ENCODE measurements at regions not wholly inside any gene's neighbourhood (a gene's known extent, or its start where the extent isn't known, plus 50 kb on each side); places are given as distances from the start of the nearest gene placed in this dataset.

GRCh38 chr2:101571951-101572350 is 97.0 kb upstream of the RFX8 start:
- H3K36me3 ChIP-seq (ENCODE audit: control insufficient read depth in 2 of 4, insufficient read depth in 4 of 4, low read length in 3 of 4): no peaks in the 10 kb centered on the region
- no peak overlapping the region for H4K8ac ChIP-seq (ENCODE audit: extremely low read depth, insufficient read depth, low read length)
- FAIRE-seq (no peak), DNase-seq (ENCODE audit: low read depth in 1 of 2, low spot score in 2 of 2) (no peak)
- H2BK15ac ChIP-seq (ENCODE audit: low read length): no peak overlapping the region
- H3K27me3 ChIP-seq (replicated peaks in 1 of 4; ENCODE audit: control insufficient read depth in 3 of 4, extremely low read depth in 1 of 4, insufficient read depth in 3 of 4, low read length in 3 of 4): no peaks in the 10 kb centered on the region
- H2BK120ac ChIP-seq (replicated peaks; ENCODE audit: low read depth, low read length): no peak overlapping the region
- H3K18ac ChIP-seq (ENCODE audit: extremely low read depth, low read length): no peak overlapping the region
- CTCF ChIA-PET (ENCODE audit: partially characterized antibody): interaction anchor here (0.6 to 1.1 kb wide), 6 partner anchors 21 to 842 kb away, joined by 3 to 4 read pairs (median 3); no protein-coding TSS in a partner anchor
- H4K91ac ChIP-seq (replicated peaks; ENCODE audit: insufficient read length, low read length): no peak overlapping the region
- H3K4ac ChIP-seq (replicated peaks; ENCODE audit: insufficient read length, low read depth, low read length): no peak overlapping the region
- H3K4me2 ChIP-seq (ENCODE audit: insufficient read depth in 1 of 2, low read depth in 2 of 2, low read length in 2 of 2): no peak overlapping the region
- H2AFZ ChIP-seq (ENCODE audit: low read length): no peak overlapping the region
- no peaks in the 10 kb centered on the region for H3K9me3 ChIP-seq (ENCODE audit: insufficient read depth in 2 of 2, low read depth in 1 of 2, low read length in 1 of 2)
- no peak overlapping the region for H3K23ac ChIP-seq (ENCODE audit: insufficient read length)
- H2BK5ac ChIP-seq (ENCODE audit: low read depth, low read length): no peak overlapping the region
- no peak overlapping the region for H2BK20ac ChIP-seq (ENCODE audit: low read length)
- peaks cover 0 to 7% (median 3%) of the 10 kb centered on the region in 4 experiments; a peak in 3 of 7 replicates for H3K4me1 ChIP-seq (replicated peaks in 1 of 4; ENCODE audit: control insufficient read depth in 3 of 4, insufficient read depth in 4 of 4, low read length in 3 of 4)
- H3K79me2 ChIP-seq (ENCODE audit: control insufficient read depth in 1 of 2, insufficient read depth in 2 of 2, low read length in 2 of 2): no peaks in the 10 kb centered on the region
- no peak overlapping the region for H2BK12ac ChIP-seq (ENCODE audit: low read depth, low read length)
- H3K56ac ChIP-seq (replicated peaks; ENCODE audit: insufficient read length, low read depth, low read length): no peak overlapping the region
- no peak overlapping the region for H3K9ac ChIP-seq (replicated peaks in 1 of 4; ENCODE audit: extremely low read depth in 1 of 4, low read depth in 3 of 4, low read length in 3 of 4)
- POLR2A ChIA-PET (ENCODE audit: partially characterized antibody): interaction anchor here (0.6 kb wide), 1 partner anchor 150 kb away, joined by 3 read pairs; no protein-coding TSS in a partner anchor
- WGBS, 2 experiments (ENCODE audit: extremely low coverage in 1 of 2, insufficient coverage in 1 of 2, insufficient read length in 1 of 2, insufficient replicate concordance in 2 of 2, low coverage in 1 of 2, low lambda C conversion rate in 2 of 2, missing lambda C conversion rate in 1 of 2): 94% methylated on average over 1 of the region's 1 CpG; no CpG with 5 or more reads in 1 of the 2 experiments
- no peak overlapping the region for H2AK5ac ChIP-seq (ENCODE audit: low read depth, low read length)
- H3K14ac ChIP-seq (ENCODE audit: insufficient read length): no peak overlapping the region
- H4K20me1 ChIP-seq (replicated peaks in 1 of 2; ENCODE audit: control insufficient read depth in 1 of 2, insufficient read depth in 2 of 2, low read length in 2 of 2): no peaks in the 10 kb centered on the region
- H3K23me2 ChIP-seq (ENCODE audit: low read depth, low read length): no peaks in the 10 kb centered on the region
- no peak overlapping the region for H4K5ac ChIP-seq (ENCODE audit: insufficient read length, low read depth, low read length)
- no peak overlapping the region for H3K27ac ChIP-seq (ENCODE audit: low read depth, low read length)
- H3K79me1 ChIP-seq (ENCODE audit: low read depth, low read length): no peaks in the 10 kb centered on the region
- no peak overlapping the region for H3K4me3 ChIP-seq (ENCODE audit: extremely low read depth in 1 of 4, insufficient read depth in 2 of 4, low read depth in 3 of 4, low read length in 4 of 4)
- TF ChIP-seq SP2 (IDR thresholded peaks at IDR 0.05; ENCODE audit: low read length) (no peak), E2F6 (IDR thresholded peaks at IDR 0.05) (no peak), CBX8 (IDR thresholded peaks at IDR 0.05; ENCODE audit: borderline replicate concordance, low read depth, low read length) (no peak)

Data from H1 (cell line).